H9 (cell line): ENCODE measurements at regions not wholly inside any gene's neighbourhood (a gene's known extent, or its start where the extent isn't known, plus 50 kb on each side); places are given as distances from the start of the nearest gene placed in this dataset.

Source experiments
- DNase-seq: peaks from one replicate; pipeline ENCODE4 v3.0.0-alpha.2; 2017
- H2AFZ ChIP-seq: one replicate; pipeline ENCODE4 v1.6.1; 2013; ENCODE audit warnings: mild to moderate bottlenecking, low read length, control low read depth, moderate library complexity
- H2AK5ac ChIP-seq: 2 replicates; pipeline ENCODE4 v1.6.1; 2013; ENCODE audit warnings: low read length, control low read depth, mixed read lengths; ENCODE audit not compliant: insufficient read length
- H2BK120ac ChIP-seq: one replicate; pipeline ENCODE4 v1.6.1; 2013; ENCODE audit warnings: low read depth, mild to moderate bottlenecking, low read length, control low read depth, inconsistent platforms; ENCODE audit not compliant: poor library complexity, severe bottlenecking
- H2BK12ac ChIP-seq: 2 replicates; pipeline ENCODE4 v1.6.1; 2013; ENCODE audit warnings: low read length, control low read depth, mixed read lengths, low read depth; ENCODE audit not compliant: insufficient read length
- H2BK15ac ChIP-seq: 2 replicates; pipeline ENCODE4 v1.6.1; 2013; ENCODE audit warnings: low read depth, low read length, control low read depth
- H2BK20ac ChIP-seq: one replicate; pipeline ENCODE4 v1.6.1; 2013; ENCODE audit warnings: low read depth, mild to moderate bottlenecking, low read length, control low read depth, inconsistent platforms; ENCODE audit not compliant: poor library complexity, severe bottlenecking
- H2BK5ac ChIP-seq: 2 replicates; pipeline ENCODE4 v1.6.1; 2013; ENCODE audit warnings: low read length, control low read depth, mixed read lengths; ENCODE audit not compliant: insufficient read length
- H3K14ac ChIP-seq: 2 replicates; pipeline ENCODE4 v1.6.1; 2013; ENCODE audit warnings: low read length, control low read depth; ENCODE audit not compliant: insufficient read depth
- H3K18ac ChIP-seq: 2 replicates; pipeline ENCODE4 v1.6.1; 2013; ENCODE audit warnings: low read depth, mild to moderate bottlenecking, mixed read lengths, low read length, control low read depth; ENCODE audit not compliant: insufficient read length
- H3K23ac ChIP-seq: 2 replicates; pipeline ENCODE4 v1.6.1; 2013; ENCODE audit warnings: low read length, control low read depth, mixed read lengths, low read depth; ENCODE audit not compliant: insufficient read length
- H3K23me2 ChIP-seq: 2 replicates; pipeline ENCODE4 v1.6.1; 2013; ENCODE audit warnings: low read depth, mild to moderate bottlenecking, mixed read lengths, low read length, control low read depth; ENCODE audit not compliant: insufficient read length, poor library complexity, severe bottlenecking
- H3K27ac ChIP-seq: 2 replicates; pipeline ENCODE4 v1.5.1; 2013; ENCODE audit warnings: low read length, control low read depth, mixed read lengths, low read depth; ENCODE audit not compliant: insufficient read length
- H3K27me3 ChIP-seq: 2 replicates; pipeline ENCODE4 v1.6.1; 2013; ENCODE audit warnings: low read length, control low read depth, inconsistent platforms; ENCODE audit not compliant: insufficient read depth
- H3K4ac ChIP-seq: 2 replicates; pipeline ENCODE4 v1.6.1; 2013; ENCODE audit warnings: low read depth, mild to moderate bottlenecking, control low read depth, inconsistent platforms, low read length, moderate library complexity
- H3K4me1 ChIP-seq: 2 replicates; pipeline ENCODE4 v1.6.1; 2013; ENCODE audit warnings: low read length, control low read depth, inconsistent platforms; ENCODE audit not compliant: insufficient read depth
- H3K4me2 ChIP-seq: 2 replicates; pipeline ENCODE4 v1.6.1; 2013; ENCODE audit warnings: low read length, control low read depth, mixed read lengths; ENCODE audit not compliant: insufficient read length, insufficient read depth
- H3K56ac ChIP-seq: 2 replicates; pipeline ENCODE4 v1.6.1; 2013; ENCODE audit warnings: low read depth, mild to moderate bottlenecking, mixed read lengths, low read length, control low read depth; ENCODE audit not compliant: insufficient read length
- H3K79me1 ChIP-seq: 2 replicates; pipeline ENCODE4 v1.6.1; 2013; ENCODE audit warnings: low read depth, mild to moderate bottlenecking, moderate library complexity, low read length, control low read depth, inconsistent platforms; ENCODE audit not compliant: insufficient read depth, poor library complexity, severe bottlenecking
- H3K79me2 ChIP-seq: 2 replicates; pipeline ENCODE4 v1.6.1; 2013; ENCODE audit warnings: low read length, control low read depth, inconsistent platforms; ENCODE audit not compliant: insufficient read depth
- H3K9ac ChIP-seq: 2 replicates; pipeline ENCODE4 v1.6.1; 2013; ENCODE audit warnings: low read length, control low read depth, mixed read lengths; ENCODE audit not compliant: insufficient read length; ENCODE audit errors: extremely low read depth
- H3K9me3 ChIP-seq: one replicate; pipeline ENCODE4 v1.6.1; 2013; ENCODE audit warnings: low read depth, low read length, inconsistent platforms; ENCODE audit not compliant: control insufficient read depth
- H3T11ph ChIP-seq: one replicate; pipeline ENCODE4 v1.6.1; 2013; ENCODE audit warnings: mild to moderate bottlenecking, low read length, control low read depth, inconsistent platforms
- H4K20me1 ChIP-seq: one replicate; pipeline ENCODE4 v1.6.1; 2013; ENCODE audit not compliant: control insufficient read depth, insufficient read length, insufficient read depth
- H4K5ac ChIP-seq: 2 replicates; pipeline ENCODE4 v1.6.1; 2013; ENCODE audit warnings: low read depth, mild to moderate bottlenecking, mixed read lengths, low read length, control low read depth; ENCODE audit not compliant: insufficient read length
- H4K8ac ChIP-seq: replicated peaks from 2 replicates; pipeline ENCODE4 v1.6.1; 2013; ENCODE audit warnings: low read length, control low read depth, mixed read lengths, low read depth; ENCODE audit not compliant: insufficient read length
- H4K91ac ChIP-seq: 2 replicates; pipeline ENCODE4 v1.6.1; 2013; ENCODE audit warnings: low read depth, mild to moderate bottlenecking, moderate library complexity, mixed read lengths, low read length, control low read depth; ENCODE audit not compliant: insufficient read length
- H3K27ac Mint-ChIP-seq, 3 experiments: 2 replicates in 2 of 3; 3 replicates in 1 of 3; pipeline ENCODE4 v1.8.0; 2020 to 2021; ENCODE audit warnings: mixed read lengths in 3 of 3, mild to moderate bottlenecking in 1 of 3, moderate library complexity in 1 of 3
- H3K27me3 Mint-ChIP-seq: 2 replicates; pipeline ENCODE4 v1.8.0; 2021; ENCODE audit warnings: low read depth, mild to moderate bottlenecking, moderate library complexity, mixed read lengths
- H3K36me3 Mint-ChIP-seq, 3 experiments: 2 replicates in 2 of 3; 3 replicates in 1 of 3; pipeline ENCODE4 v1.8.0; 2020 to 2021; ENCODE audit warnings: low read depth in 3 of 3, mixed read lengths in 3 of 3; ENCODE audit not compliant: insufficient read depth in 1 of 3
- H3K4me1 Mint-ChIP-seq, 2 experiments: 2 replicates each; pipeline ENCODE4 v1.8.0; 2020; ENCODE audit warnings: mixed read lengths in 2 of 2
- H3K4me3 Mint-ChIP-seq, 2 experiments: 2 replicates in 1 of 2; 3 replicates in 1 of 2; pipeline ENCODE4 v1.8.0; 2020 to 2021; ENCODE audit warnings: mild to moderate bottlenecking in 2 of 2, mixed read lengths in 2 of 2, moderate library complexity in 1 of 2
- H3K9me3 Mint-ChIP-seq, 2 experiments: 2 replicates in 1 of 2; 3 replicates in 1 of 2; pipeline ENCODE4 v1.8.0; 2020; ENCODE audit warnings: mild to moderate bottlenecking in 2 of 2, mixed read lengths in 2 of 2, moderate library complexity in 1 of 2
- WGBS: extraction: QIAGEN DNeasy Blood & Tissue Kit; methylation state at CpG from one replicate; pipeline ENCODE4 v1.1.7; 2013; ENCODE audit warnings: missing lambda C conversion rate, low lambda C conversion rate, mixed read lengths; ENCODE audit not compliant: insufficient read length; ENCODE audit errors: extremely low coverage; 5-methylcytosine and 5-hydroxymethylcytosine counted together
- TF ChIP-seq, protein P1 (sequence below): fragments of 200-600 bp; sonication (generic); conservative IDR thresholded peaks from 3 replicates; pipeline ENCODE4 v1.8.0; 2021; ENCODE audit warnings: antibody characterized with exemption, mild to moderate bottlenecking

DNA sequence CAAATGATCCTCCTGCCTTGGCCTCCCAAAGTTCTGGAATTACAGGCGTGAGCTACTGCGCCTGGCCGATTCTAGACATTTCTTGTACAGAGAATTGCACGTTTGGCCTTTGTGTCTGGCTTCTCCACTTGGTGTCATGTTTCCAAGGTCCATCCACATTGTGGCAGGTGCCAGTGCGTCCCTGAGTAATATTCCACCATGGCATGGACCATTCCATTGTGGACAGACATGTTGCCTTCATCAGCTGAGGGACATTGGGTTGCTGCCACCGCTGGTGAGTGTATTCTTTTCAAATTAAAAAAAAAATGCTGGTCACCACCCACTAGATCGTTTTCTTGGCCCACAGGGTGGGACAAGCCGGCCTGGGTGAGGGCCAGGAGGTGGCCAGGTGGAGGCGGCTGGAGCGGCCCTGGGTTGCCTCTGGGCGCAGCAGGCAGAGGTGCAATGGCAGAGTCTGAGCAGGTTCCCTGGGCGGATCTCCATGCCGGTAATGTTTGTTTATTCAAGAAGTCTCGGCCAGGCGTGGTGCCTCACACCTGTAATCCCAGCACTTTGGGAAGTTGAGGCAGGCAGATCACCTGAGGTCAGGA, 274.1 kb downstream of the SEC14L1 start:
- Mint-ChIP-seq H3K36me3 (peaks cover 3 to 8% (median 7%) of the 10 kb centered on the region in 3 experiments; a peak in 5 of 7 replicates), H3K4me3 (no peak overlapping the region), H3K9me3 (no peaks in the 10 kb centered on the region), H3K27ac (no peak overlapping the region), H3K4me1 (peaks cover 12 to 26% of the 10 kb centered on the region in 2 experiments), H3K27me3 (no peaks in the 10 kb centered on the region)
- H3K27me3 ChIP-seq, result no peaks in the 10 kb centered on the region
- no peak overlapping the region for H4K5ac ChIP-seq
- no peaks in the 10 kb centered on the region for H3K23me2 ChIP-seq
- no peak overlapping the region for H2BK5ac ChIP-seq
- H2BK20ac ChIP-seq, result no peak overlapping the region
- no peak overlapping the region for H3K56ac ChIP-seq
- H4K91ac ChIP-seq, result no peak overlapping the region
- no peak overlapping the region for H2AFZ ChIP-seq
- TF ChIP-seq, protein P1, sequence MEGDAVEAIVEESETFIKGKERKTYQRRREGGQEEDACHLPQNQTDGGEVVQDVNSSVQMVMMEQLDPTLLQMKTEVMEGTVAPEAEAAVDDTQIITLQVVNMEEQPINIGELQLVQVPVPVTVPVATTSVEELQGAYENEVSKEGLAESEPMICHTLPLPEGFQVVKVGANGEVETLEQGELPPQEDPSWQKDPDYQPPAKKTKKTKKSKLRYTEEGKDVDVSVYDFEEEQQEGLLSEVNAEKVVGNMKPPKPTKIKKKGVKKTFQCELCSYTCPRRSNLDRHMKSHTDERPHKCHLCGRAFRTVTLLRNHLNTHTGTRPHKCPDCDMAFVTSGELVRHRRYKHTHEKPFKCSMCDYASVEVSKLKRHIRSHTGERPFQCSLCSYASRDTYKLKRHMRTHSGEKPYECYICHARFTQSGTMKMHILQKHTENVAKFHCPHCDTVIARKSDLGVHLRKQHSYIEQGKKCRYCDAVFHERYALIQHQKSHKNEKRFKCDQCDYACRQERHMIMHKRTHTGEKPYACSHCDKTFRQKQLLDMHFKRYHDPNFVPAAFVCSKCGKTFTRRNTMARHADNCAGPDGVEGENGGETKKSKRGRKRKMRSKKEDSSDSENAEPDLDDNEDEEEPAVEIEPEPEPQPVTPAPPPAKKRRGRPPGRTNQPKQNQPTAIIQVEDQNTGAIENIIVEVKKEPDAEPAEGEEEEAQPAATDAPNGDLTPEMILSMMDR, result no peak
- no peak overlapping the region for H3K27ac ChIP-seq
- H4K8ac ChIP-seq, result no peak overlapping the region
- no CpG with 5 or more reads among the region's 15 CpGs for WGBS
- H3K14ac ChIP-seq, result no peak overlapping the region
- 0 out of 2 replicates have a peak, but pooled peaks cover 5% of the 10 kb centered on the region for H3K4me1 ChIP-seq
- no peak overlapping the region for H3K4me2 ChIP-seq
- no peak overlapping the region for H3T11ph ChIP-seq
- H2BK120ac ChIP-seq, result no peak overlapping the region
- H3K9me3 ChIP-seq, result no peaks in the 10 kb centered on the region
- H3K4ac ChIP-seq, result no peak overlapping the region
- H3K23ac ChIP-seq, result no peak overlapping the region
- H2BK15ac ChIP-seq, result no peak overlapping the region
- H2BK12ac ChIP-seq, result no peak overlapping the region
- H3K9ac ChIP-seq, result no peak overlapping the region
- H3K79me1 ChIP-seq, result no peaks in the 10 kb centered on the region
- DNase-seq, result no peak
- peaks cover 2% of the 10 kb centered on the region; the same call in 1 of the 2 replicates for H3K79me2 ChIP-seq
- no peak overlapping the region for H3K18ac ChIP-seq
- peaks cover under 1% of the 10 kb centered on the region for H4K20me1 ChIP-seq
- H2AK5ac ChIP-seq, result no peak overlapping the region
